Ishikawa (cell line): ENCODE measurements at regions not wholly inside any gene's neighbourhood (a gene's known extent, or its start where the extent isn't known, plus 50 kb on each side); places are given as distances from the start of the nearest gene placed in this dataset.

ENCODE experiments used
- CEBPB ChIP-seq: IDR thresholded peaks from 2 replicates; pipeline ENCODE4 v1.6.1; 2012
- CREB1 ChIP-seq: IDR thresholded peaks from 2 replicates; pipeline ENCODE4 v1.6.1; 2012; ENCODE audit warnings: low read depth
- EGR1 ChIP-seq: IDR thresholded peaks from 2 replicates; pipeline ENCODE4 v1.6.1; 2012
- EP300 ChIP-seq: IDR thresholded peaks from 2 replicates; pipeline ENCODE4 v1.6.1; 2012; ENCODE audit warnings: borderline replicate concordance
- FOXM1 ChIP-seq: IDR thresholded peaks from 2 replicates; pipeline ENCODE4 v1.6.1; 2012; ENCODE audit warnings: low read depth, borderline replicate concordance
- MAX ChIP-seq: IDR thresholded peaks from 2 replicates; pipeline ENCODE4 v1.6.1; 2012
- NFIC ChIP-seq: IDR thresholded peaks from 2 replicates; pipeline ENCODE4 v1.6.1; 2012
- RAD21 ChIP-seq: IDR thresholded peaks from 2 replicates; pipeline ENCODE4 v1.6.1; 2012; ENCODE audit warnings: low read depth
- TAF1 ChIP-seq: IDR thresholded peaks from 2 replicates; pipeline ENCODE4 v1.6.1; 2012; ENCODE audit warnings: low read depth, mild to moderate bottlenecking
- TCF12 ChIP-seq: IDR thresholded peaks from 2 replicates; pipeline ENCODE4 v1.6.1; 2012; ENCODE audit warnings: low read depth
- TEAD4 ChIP-seq: IDR thresholded peaks from 2 replicates; pipeline ENCODE4 v1.6.1; 2012
- YY1 ChIP-seq: IDR thresholded peaks from 2 replicates; pipeline ENCODE4 v1.6.1; 2012; ENCODE audit warnings: low read depth
- ZBTB7A ChIP-seq: IDR thresholded peaks from 2 replicates; pipeline ENCODE4 v1.6.1; 2012; ENCODE audit warnings: low read depth
- TF ChIP-seq, protein P1 (sequence below): IDR thresholded peaks from 2 replicates; pipeline ENCODE4 v1.6.1; 2012; ENCODE audit warnings: low read depth, mild to moderate bottlenecking
- TF ChIP-seq, protein P2 (sequence below): IDR thresholded peaks from 2 replicates; pipeline ENCODE4 v1.6.1; 2012

DNA sequence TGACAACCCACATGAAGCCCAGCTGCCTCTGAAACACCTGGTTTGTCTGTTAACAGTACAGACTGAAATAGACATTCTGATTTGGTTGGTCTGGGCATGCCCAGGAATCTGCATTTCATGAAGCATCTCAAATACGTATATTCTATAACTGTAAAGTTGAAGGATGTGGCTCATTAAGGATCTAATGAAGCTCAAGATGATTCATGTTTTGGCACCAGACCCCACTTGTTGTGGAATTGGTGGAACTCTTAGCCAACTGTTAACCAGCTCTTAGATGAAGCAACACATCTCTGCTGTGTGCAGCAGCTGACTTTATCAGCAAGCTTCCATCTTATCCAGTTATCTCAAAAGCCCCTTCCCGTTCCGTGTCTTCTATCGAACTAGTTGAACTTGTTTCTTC, 232.2 kb downstream of the INSC start:
- TF ChIP-seq RAD21 (no peak), NFIC (peak; percentile 55; the same call in 1 of the 2 replicates)

DNA sequence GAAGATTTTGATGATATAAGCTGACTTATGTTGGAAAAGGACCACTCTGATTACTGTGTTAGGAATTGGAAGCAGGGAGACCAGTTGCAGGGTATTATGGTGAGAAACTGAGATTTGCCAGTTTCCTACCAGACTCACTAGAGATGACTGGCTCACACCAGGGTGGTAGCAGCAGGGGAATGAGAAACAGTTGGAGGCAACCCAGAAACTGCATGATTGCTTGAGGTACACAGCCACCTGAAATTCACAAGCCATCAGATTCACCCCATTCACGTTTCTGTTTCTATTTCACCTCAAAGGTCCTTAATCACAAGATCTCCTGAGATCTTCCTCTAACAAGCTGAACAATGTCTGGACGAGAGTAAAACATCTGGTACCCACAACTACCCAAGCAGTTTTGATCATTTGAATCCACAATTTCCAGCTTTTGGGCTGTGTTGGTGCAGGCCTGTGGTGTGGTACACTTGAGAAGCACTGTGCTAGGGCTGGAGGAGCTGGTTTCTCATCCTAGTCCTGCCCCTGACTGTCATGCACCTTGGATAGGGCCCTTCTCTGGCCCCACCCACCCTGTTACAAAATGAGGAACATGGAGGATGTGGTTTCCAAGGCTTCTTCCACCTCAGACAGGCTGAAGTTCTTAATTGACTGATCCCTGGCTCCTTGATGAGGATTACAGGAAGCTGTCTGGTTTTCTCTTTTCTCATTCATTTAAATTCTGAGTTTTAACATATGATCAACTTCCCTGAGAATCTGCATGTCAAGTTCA, 233.4 kb downstream of the INSC start:
- no peak for TF ChIP-seq RAD21
- no peak for TF ChIP-seq ZBTB7A
- TF ChIP-seq, protein P1, sequence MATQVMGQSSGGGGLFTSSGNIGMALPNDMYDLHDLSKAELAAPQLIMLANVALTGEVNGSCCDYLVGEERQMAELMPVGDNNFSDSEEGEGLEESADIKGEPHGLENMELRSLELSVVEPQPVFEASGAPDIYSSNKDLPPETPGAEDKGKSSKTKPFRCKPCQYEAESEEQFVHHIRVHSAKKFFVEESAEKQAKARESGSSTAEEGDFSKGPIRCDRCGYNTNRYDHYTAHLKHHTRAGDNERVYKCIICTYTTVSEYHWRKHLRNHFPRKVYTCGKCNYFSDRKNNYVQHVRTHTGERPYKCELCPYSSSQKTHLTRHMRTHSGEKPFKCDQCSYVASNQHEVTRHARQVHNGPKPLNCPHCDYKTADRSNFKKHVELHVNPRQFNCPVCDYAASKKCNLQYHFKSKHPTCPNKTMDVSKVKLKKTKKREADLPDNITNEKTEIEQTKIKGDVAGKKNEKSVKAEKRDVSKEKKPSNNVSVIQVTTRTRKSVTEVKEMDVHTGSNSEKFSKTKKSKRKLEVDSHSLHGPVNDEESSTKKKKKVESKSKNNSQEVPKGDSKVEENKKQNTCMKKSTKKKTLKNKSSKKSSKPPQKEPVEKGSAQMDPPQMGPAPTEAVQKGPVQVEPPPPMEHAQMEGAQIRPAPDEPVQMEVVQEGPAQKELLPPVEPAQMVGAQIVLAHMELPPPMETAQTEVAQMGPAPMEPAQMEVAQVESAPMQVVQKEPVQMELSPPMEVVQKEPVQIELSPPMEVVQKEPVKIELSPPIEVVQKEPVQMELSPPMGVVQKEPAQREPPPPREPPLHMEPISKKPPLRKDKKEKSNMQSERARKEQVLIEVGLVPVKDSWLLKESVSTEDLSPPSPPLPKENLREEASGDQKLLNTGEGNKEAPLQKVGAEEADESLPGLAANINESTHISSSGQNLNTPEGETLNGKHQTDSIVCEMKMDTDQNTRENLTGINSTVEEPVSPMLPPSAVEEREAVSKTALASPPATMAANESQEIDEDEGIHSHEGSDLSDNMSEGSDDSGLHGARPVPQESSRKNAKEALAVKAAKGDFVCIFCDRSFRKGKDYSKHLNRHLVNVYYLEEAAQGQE = no peak
- no peak for TF ChIP-seq EGR1
- no peak for TF ChIP-seq NFIC
- no peak for TF ChIP-seq TCF12
- TF ChIP-seq TEAD4 = no peak
- no peak for TF ChIP-seq FOXM1
- no peak for TF ChIP-seq CREB1
- TF ChIP-seq TAF1 = no peak
- no peak for TF ChIP-seq YY1
- TF ChIP-seq CEBPB = no peak
- TF ChIP-seq, protein P2, sequence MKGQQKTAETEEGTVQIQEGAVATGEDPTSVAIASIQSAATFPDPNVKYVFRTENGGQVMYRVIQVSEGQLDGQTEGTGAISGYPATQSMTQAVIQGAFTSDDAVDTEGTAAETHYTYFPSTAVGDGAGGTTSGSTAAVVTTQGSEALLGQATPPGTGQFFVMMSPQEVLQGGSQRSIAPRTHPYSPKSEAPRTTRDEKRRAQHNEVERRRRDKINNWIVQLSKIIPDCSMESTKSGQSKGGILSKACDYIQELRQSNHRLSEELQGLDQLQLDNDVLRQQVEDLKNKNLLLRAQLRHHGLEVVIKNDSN = no peak
- no peak for TF ChIP-seq EP300

- TF ChIP-seq, protein P2 = no peak
- TF ChIP-seq FOXM1 = no peak
- no peak for TF ChIP-seq TEAD4
- TF ChIP-seq, protein P1 = no peak
- no peak for TF ChIP-seq TCF12
- no peak for TF ChIP-seq YY1
- TF ChIP-seq EGR1 = no peak
- TF ChIP-seq TAF1 = no peak
- no peak for TF ChIP-seq ZBTB7A
- no peak for TF ChIP-seq NFIC
- TF ChIP-seq CREB1 = no peak
- no peak for TF ChIP-seq MAX
- TF ChIP-seq RAD21 = no peak
- no peak for TF ChIP-seq CEBPB
Measured at GRCh38 chr11:15349413-15349812, 234.7 kb downstream of the INSC start.

- TF ChIP-seq YY1 (no peak), EGR1 (no peak), CEBPB (no peak), MAX (no peak), NFIC (no peak), FOXM1 (no peak)
- TF ChIP-seq, protein P1 = no peak
Measured at GRCh38 chr11:15361316-15361715, 246.6 kb downstream of the INSC start.

DNA sequence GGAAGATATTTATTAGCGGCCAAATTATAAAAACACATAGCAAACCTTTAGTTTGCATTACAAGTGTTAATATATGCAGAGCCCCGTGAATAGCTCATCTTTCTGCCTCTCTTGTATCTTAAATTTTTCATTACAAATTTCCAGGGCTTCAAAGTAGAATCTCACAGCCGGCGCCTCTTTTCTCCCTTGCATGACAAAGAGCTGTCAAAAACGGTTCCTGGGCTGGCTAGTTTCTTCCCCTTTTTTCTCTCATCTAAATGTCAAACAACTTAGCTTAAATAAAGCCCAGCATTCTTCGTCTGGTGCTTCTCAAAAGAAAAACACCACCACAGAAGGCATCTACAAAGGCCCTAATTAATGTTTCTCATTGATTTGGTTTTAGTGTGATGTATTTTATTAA, 253.0 kb downstream of the INSC start:
- no peak for TF ChIP-seq FOXM1
- TF ChIP-seq YY1 = no peak
- TF ChIP-seq TCF12 = no peak
- no peak for TF ChIP-seq EP300
- TF ChIP-seq NFIC = no peak
- TF ChIP-seq RAD21 = no peak
- TF ChIP-seq MAX = no peak
- no peak for TF ChIP-seq TAF1
- TF ChIP-seq, protein P2 = no peak
- TF ChIP-seq ZBTB7A = no peak
